Stimulated activated CD4-positive, alpha-beta T cell treated with anti-CD3 and anti-CD28 coated beads, Interleukin-1b, Interleukin-23, amount 100 ng/mL, for 24 hours (primary cell): ENCODE measurements at regions not wholly inside any gene's neighbourhood (a gene's known extent, or its start where the extent isn't known, plus 50 kb on each side); places are given as distances from the start of the nearest gene placed in this dataset.

Experiments
- DNase-seq, 4 experiments: peaks; one replicate each; pipeline ENCODE4 v3.0.0-alpha.2; 2020; ENCODE audit warnings: low read depth in 4 of 4, low spot score in 1 of 4

GRCh38 chr2:191514613-191515012 is 163.3 kb upstream of the NABP1 start:
- DNase-seq, result no peak

- no peak for DNase-seq
These were observed 162.4 kb upstream of the NABP1 start for GRCh38 chr2:191515551-191515950.

- DNase-seq, result no peak
These were observed 161.7 kb upstream of the NABP1 start for GRCh38 chr2:191516260-191516659.

GRCh38 chr2:191521608-191522208 is 156.2 kb upstream of the NABP1 start:
- DNase-seq, result no peak

- DNase-seq, result no peak
These were observed 155.3 kb upstream of the NABP1 start for GRCh38 chr2:191522478-191523120.

GRCh38 chr2:191526091-191526490 is 151.8 kb upstream of the NABP1 start:
- no peak for DNase-seq

GRCh38 chr2:191526536-191526935 is 151.4 kb upstream of the NABP1 start:
- no peak for DNase-seq

GRCh38 chr2:191526953-191527556 is 150.9 kb upstream of the NABP1 start:
- DNase-seq, result no peak

- DNase-seq, result no peak
These were observed 147.3 kb upstream of the NABP1 start for GRCh38 chr2:191530618-191531017.

GRCh38 chr2:191533693-191534180 is 144.2 kb upstream of the NABP1 start:
- no peak for DNase-seq

GRCh38 chr2:191537921-191538320 is 140.0 kb upstream of the NABP1 start:
- no peak for DNase-seq

- no peak for DNase-seq
These were observed 139.5 kb upstream of the NABP1 start for GRCh38 chr2:191538334-191538903.

GRCh38 chr2:191539068-191539467 is 138.9 kb upstream of the NABP1 start:
- peak in 1 of 4 experiments; percentile 3 for DNase-seq

- no peak for DNase-seq
These were observed 137.3 kb upstream of the NABP1 start for GRCh38 chr2:191540681-191541080.

GRCh38 chr2:191543708-191544107 is 134.2 kb upstream of the NABP1 start:
- DNase-seq, result no peak

- DNase-seq, result no peak
These were observed 133.4 kb upstream of the NABP1 start for GRCh38 chr2:191544461-191545062.

GRCh38 chr2:191545361-191545760 is 132.6 kb upstream of the NABP1 start:
- DNase-seq, result no peak

GRCh38 chr2:191552066-191552465 is 125.9 kb upstream of the NABP1 start:
- DNase-seq, result no peak

- no peak for DNase-seq
These were observed 123.7 kb upstream of the NABP1 start for GRCh38 chr2:191554240-191554639.

- DNase-seq, result peak; percentile 66 to 72 (median 68)
These were observed 122.7 kb upstream of the NABP1 start for GRCh38 chr2:191555092-191555742.

- no peak for DNase-seq
These were observed 121.5 kb upstream of the NABP1 start for GRCh38 chr2:191556463-191556862.
